ENCODE measurements at regions not wholly inside any gene's neighbourhood (a gene's known extent, or its start where the extent isn't known, plus 50 kb on each side); places are given as distances from the start of the nearest gene placed in this dataset.

DNA sequence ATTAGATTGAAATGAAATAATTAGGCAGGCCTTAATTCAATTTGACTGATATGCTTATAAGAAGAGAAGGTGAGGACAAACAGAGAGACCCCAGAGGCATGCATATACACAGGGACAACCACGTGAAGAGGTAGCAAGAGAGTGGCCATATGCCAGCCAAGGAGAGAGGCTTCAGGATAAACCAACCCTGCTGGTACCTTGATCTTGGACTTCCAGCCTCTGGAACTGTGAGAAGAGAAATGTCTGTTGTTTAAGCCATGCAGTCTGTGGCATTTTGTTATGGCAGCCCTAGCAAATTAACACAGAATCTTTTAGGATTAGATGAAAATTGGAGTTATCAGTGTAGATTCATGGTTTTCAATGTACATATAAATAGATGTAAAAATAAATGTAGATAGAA lies 120.1 kb downstream of the KCTD15 start:
- peaks cover 5% of the 10 kb centered on the region for H3K9me3 Mint-ChIP-seq (ENCODE audit: low read depth)
- no peak overlapping the region for H3K27ac Mint-ChIP-seq
- H3K4me1 Mint-ChIP-seq (ENCODE audit: low read depth): no peaks in the 10 kb centered on the region
- DNase-seq (ENCODE audit: low spot score, unreplicated experiment): no peak
- no peaks in the 10 kb centered on the region for H3K27me3 Mint-ChIP-seq
- H3K36me3 Mint-ChIP-seq (ENCODE audit: insufficient read depth): no peaks in the 10 kb centered on the region
- TF ChIP-seq, protein P1, sequence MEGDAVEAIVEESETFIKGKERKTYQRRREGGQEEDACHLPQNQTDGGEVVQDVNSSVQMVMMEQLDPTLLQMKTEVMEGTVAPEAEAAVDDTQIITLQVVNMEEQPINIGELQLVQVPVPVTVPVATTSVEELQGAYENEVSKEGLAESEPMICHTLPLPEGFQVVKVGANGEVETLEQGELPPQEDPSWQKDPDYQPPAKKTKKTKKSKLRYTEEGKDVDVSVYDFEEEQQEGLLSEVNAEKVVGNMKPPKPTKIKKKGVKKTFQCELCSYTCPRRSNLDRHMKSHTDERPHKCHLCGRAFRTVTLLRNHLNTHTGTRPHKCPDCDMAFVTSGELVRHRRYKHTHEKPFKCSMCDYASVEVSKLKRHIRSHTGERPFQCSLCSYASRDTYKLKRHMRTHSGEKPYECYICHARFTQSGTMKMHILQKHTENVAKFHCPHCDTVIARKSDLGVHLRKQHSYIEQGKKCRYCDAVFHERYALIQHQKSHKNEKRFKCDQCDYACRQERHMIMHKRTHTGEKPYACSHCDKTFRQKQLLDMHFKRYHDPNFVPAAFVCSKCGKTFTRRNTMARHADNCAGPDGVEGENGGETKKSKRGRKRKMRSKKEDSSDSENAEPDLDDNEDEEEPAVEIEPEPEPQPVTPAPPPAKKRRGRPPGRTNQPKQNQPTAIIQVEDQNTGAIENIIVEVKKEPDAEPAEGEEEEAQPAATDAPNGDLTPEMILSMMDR (IDR thresholded peaks at IDR 0.05; ENCODE audit: unreplicated experiment): no peak
- H3K4me3 Mint-ChIP-seq (ENCODE audit: low read depth): no peak overlapping the region

GRCh38 chr19:33919291-33919690 lies 122.6 kb downstream of the KCTD15 start:
- DNase-seq (ENCODE audit: low spot score, unreplicated experiment): no peak
- Mint-ChIP-seq H3K36me3 (ENCODE audit: insufficient read depth) (no peaks in the 10 kb centered on the region), H3K9me3 (ENCODE audit: low read depth) (peaks cover 5% of the 10 kb centered on the region), H3K27me3 (peaks cover 2% of the 10 kb centered on the region), H3K4me3 (ENCODE audit: low read depth) (no peak overlapping the region), H3K27ac (no peak overlapping the region), H3K4me1 (ENCODE audit: low read depth) (no peaks in the 10 kb centered on the region)
- TF ChIP-seq, protein P1 (IDR thresholded peaks at IDR 0.05; ENCODE audit: unreplicated experiment): no peak

GRCh38 chr19:33921165-33921564 lies 124.5 kb downstream of the KCTD15 start:
- Mint-ChIP-seq H3K27ac (no peak overlapping the region), H3K36me3 (ENCODE audit: insufficient read depth) (no peaks in the 10 kb centered on the region), H3K4me1 (ENCODE audit: low read depth) (no peaks in the 10 kb centered on the region), H3K4me3 (ENCODE audit: low read depth) (no peak overlapping the region), H3K27me3 (peaks cover 2% of the 10 kb centered on the region), H3K9me3 (ENCODE audit: low read depth) (peaks cover 5% of the 10 kb centered on the region)
- DNase-seq (ENCODE audit: low spot score, unreplicated experiment): no peak
- TF ChIP-seq, protein P1 (IDR thresholded peaks at IDR 0.05; ENCODE audit: unreplicated experiment): no peak

GRCh38 chr19:33926306-33926705 lies 129.6 kb downstream of the KCTD15 start:
- TF ChIP-seq, protein P1 (IDR thresholded peaks at IDR 0.05; ENCODE audit: unreplicated experiment): no peak
- Mint-ChIP-seq H3K27me3 (peaks cover 8% of the 10 kb centered on the region), H3K27ac (no peak overlapping the region), H3K4me1 (ENCODE audit: low read depth) (no peaks in the 10 kb centered on the region), H3K36me3 (ENCODE audit: insufficient read depth) (no peaks in the 10 kb centered on the region), H3K4me3 (ENCODE audit: low read depth) (no peak overlapping the region), H3K9me3 (ENCODE audit: low read depth) (no peaks in the 10 kb centered on the region)
- no peak for DNase-seq (ENCODE audit: low spot score, unreplicated experiment)

DNA sequence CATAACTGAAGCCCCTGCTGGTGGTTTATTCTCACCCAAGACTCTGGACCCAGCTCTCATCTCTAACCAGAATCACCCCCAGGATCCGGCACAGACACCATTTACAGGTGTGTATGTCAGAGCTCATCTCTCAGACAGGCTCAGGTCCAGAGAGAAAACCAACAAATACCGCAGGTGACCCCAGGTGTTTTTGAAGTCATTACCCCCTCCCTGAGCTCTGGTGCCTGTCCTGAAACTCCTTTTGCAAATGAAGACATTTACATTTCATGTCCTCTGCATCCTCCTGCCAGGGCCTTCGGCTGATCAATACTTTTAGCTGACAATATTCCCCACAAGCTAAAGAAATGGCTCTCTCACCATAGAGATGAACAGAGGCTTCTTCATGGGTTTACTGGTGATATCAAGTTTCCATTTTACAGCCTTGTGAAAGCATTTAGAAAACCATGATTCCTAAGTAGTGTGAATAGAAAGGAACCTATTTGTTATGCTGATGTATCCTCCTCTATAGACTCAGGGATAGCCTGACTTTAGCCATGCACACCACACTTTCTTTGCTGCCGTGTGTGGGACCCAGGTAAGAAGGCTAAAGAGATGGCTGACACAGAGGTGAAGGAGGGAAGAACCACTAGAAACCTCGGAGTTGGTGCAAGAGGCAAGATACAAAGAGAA lies 131.3 kb downstream of the KCTD15 start:
- no peaks in the 10 kb centered on the region for H3K4me1 Mint-ChIP-seq (ENCODE audit: low read depth)
- no peak overlapping the region for H3K27ac Mint-ChIP-seq
- H3K4me3 Mint-ChIP-seq (ENCODE audit: low read depth): no peak overlapping the region
- no peak for DNase-seq (ENCODE audit: low spot score, unreplicated experiment)
- TF ChIP-seq, protein P1 (IDR thresholded peaks at IDR 0.05; ENCODE audit: unreplicated experiment): no peak
- no peaks in the 10 kb centered on the region for H3K9me3 Mint-ChIP-seq (ENCODE audit: low read depth)
- peaks cover 8% of the 10 kb centered on the region for H3K27me3 Mint-ChIP-seq
- H3K36me3 Mint-ChIP-seq (ENCODE audit: insufficient read depth): no peaks in the 10 kb centered on the region
